ENCODE measurements at regions not wholly inside any gene's neighbourhood (a gene's known extent, or its start where the extent isn't known, plus 50 kb on each side); places are given as distances from the start of the nearest gene placed in this dataset.

DNA sequence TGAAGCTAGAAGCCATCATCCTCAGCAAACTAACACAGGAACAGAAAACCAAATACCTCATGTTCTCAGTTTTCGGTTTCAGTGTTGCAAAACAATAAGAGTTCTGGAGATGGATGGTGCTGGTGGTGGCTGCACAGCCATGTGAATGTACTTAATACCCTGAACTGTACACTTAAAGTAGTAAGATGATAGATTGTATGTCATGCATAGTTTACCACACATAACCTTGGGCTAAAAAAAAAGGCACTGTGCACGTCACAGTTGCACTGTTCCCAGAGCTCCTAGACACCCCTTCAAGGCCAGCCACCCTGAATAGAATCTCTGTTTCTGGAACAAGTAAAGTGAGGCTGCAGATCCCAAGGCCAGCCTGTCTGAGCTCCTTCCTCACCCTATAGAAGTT is 243.3 kb upstream of the IGF1R start:
- no peaks in the 10 kb centered on the region for H3K36me3 Mint-ChIP-seq
- H3K4me3 Mint-ChIP-seq = no peak overlapping the region
- H3K27me3 Mint-ChIP-seq = peaks cover 0 to 4% of the 10 kb centered on the region in 2 donors
- H3K9me3 ChIP-seq (ENCODE audit: low read length) = no peaks in the 10 kb centered on the region
- no peaks in the 10 kb centered on the region for H3K4me1 Mint-ChIP-seq
- no peak overlapping the region for H3K4me3 ChIP-seq (ENCODE audit: low read length)
- ChIA-PET POLR2A (no interaction called here), CTCF (interaction anchor here (0.6 kb wide), 1 partner anchor 39 kb away, joined by 3 read pairs; no protein-coding TSS in a partner anchor)
- no peak overlapping the region for H3K27ac Mint-ChIP-seq
- no peaks in the 10 kb centered on the region for H3K36me3 ChIP-seq (ENCODE audit: insufficient read depth, low read length)
- no peak overlapping the region for H3K27ac ChIP-seq (ENCODE audit: low read depth, low read length)
- H3K27me3 ChIP-seq (ENCODE audit: insufficient read depth, low read length, poor library complexity, severe bottlenecking) = no peaks in the 10 kb centered on the region
- peaks cover 0 to 2% (median 0%) of the 10 kb centered on the region in 5 donors for H3K9me3 Mint-ChIP-seq
- DNase-seq = no peak
- H3K4me1 ChIP-seq (ENCODE audit: insufficient read depth, low read length) = no peaks in the 10 kb centered on the region

- no peak overlapping the region for H3K4me3 ChIP-seq (ENCODE audit: low read length)
- H3K4me1 ChIP-seq (ENCODE audit: insufficient read depth, low read length) = no peaks in the 10 kb centered on the region
- ChIA-PET CTCF (no interaction called here), POLR2A (no interaction called here)
- no peaks in the 10 kb centered on the region for H3K36me3 Mint-ChIP-seq
- H3K27ac Mint-ChIP-seq = no peak overlapping the region
- no peaks in the 10 kb centered on the region for H3K27me3 ChIP-seq (ENCODE audit: insufficient read depth, low read length, poor library complexity, severe bottlenecking)
- no peaks in the 10 kb centered on the region for H3K4me1 Mint-ChIP-seq
- no peak overlapping the region for H3K4me3 Mint-ChIP-seq
- H3K36me3 ChIP-seq (ENCODE audit: insufficient read depth, low read length) = no peaks in the 10 kb centered on the region
- no peak overlapping the region for H3K27ac ChIP-seq (ENCODE audit: low read depth, low read length)
- peaks cover 0 to 2% (median 0%) of the 10 kb centered on the region in 5 donors for H3K9me3 Mint-ChIP-seq
- H3K9me3 ChIP-seq (ENCODE audit: low read length) = no peaks in the 10 kb centered on the region
- H3K27me3 Mint-ChIP-seq = peaks cover 0 to 2% of the 10 kb centered on the region in 2 donors
- DNase-seq = no peak
These were observed 240.1 kb upstream of the IGF1R start for GRCh38 chr15:98408231-98408630.

- H3K27ac ChIP-seq (ENCODE audit: low read depth, low read length) = no peak overlapping the region
- Mint-ChIP-seq H3K27me3 (peaks cover 0 to 2% of the 10 kb centered on the region in 2 donors), H3K4me1 (no peaks in the 10 kb centered on the region), H3K9me3 (peaks cover 0 to 2% (median 0%) of the 10 kb centered on the region in 5 donors), H3K27ac (no peak overlapping the region), H3K36me3 (no peaks in the 10 kb centered on the region), H3K4me3 (no peak overlapping the region)
- H3K4me3 ChIP-seq (ENCODE audit: low read length) = no peak overlapping the region
- no peaks in the 10 kb centered on the region for H3K27me3 ChIP-seq (ENCODE audit: insufficient read depth, low read length, poor library complexity, severe bottlenecking)
- ChIA-PET POLR2A (no interaction called here), CTCF (no interaction called here)
- no peaks in the 10 kb centered on the region for H3K36me3 ChIP-seq (ENCODE audit: insufficient read depth, low read length)
- H3K4me1 ChIP-seq (ENCODE audit: insufficient read depth, low read length) = no peaks in the 10 kb centered on the region
- no peak for DNase-seq
- no peaks in the 10 kb centered on the region for H3K9me3 ChIP-seq (ENCODE audit: low read length)
These were observed 238.0 kb upstream of the IGF1R start for GRCh38 chr15:98410328-98410727.

DNA sequence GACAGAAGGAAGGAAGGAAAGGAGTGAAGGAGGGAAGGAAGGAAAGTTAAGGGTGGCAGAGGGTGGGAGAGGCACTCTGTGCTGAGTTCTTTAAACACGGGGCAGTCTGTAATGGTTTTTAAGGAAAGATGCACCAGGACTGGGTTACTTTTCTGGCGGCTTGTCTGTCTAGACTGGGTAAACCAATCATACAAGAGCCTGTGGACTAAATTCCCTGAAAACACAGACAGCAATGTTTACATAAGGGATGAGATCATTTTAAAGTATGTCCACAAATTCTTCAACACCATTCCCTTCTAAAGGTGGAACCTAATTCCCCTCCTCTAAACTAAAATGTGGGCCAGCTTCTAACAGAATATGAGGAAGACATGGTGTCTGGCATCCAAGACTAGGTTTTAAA is 235.5 kb upstream of the IGF1R start:
- Mint-ChIP-seq H3K36me3 (no peaks in the 10 kb centered on the region), H3K4me1 (no peaks in the 10 kb centered on the region), H3K4me3 (no peak overlapping the region), H3K27me3 (peaks cover 0 to 3% of the 10 kb centered on the region in 2 donors), H3K9me3 (peaks cover 0 to 3% (median 0%) of the 10 kb centered on the region in 5 donors), H3K27ac (no peak overlapping the region)
- no peak overlapping the region for H3K4me3 ChIP-seq (ENCODE audit: low read length)
- H3K27me3 ChIP-seq (ENCODE audit: insufficient read depth, low read length, poor library complexity, severe bottlenecking) = no peaks in the 10 kb centered on the region
- ChIA-PET POLR2A (no interaction called here), CTCF (no interaction called here)
- no peaks in the 10 kb centered on the region for H3K9me3 ChIP-seq (ENCODE audit: low read length)
- H3K4me1 ChIP-seq (ENCODE audit: insufficient read depth, low read length) = no peaks in the 10 kb centered on the region
- DNase-seq = no peak
- H3K27ac ChIP-seq (ENCODE audit: low read depth, low read length) = no peak overlapping the region
- no peaks in the 10 kb centered on the region for H3K36me3 ChIP-seq (ENCODE audit: insufficient read depth, low read length)

GRCh38 chr15:98413933-98414546 is 234.3 kb upstream of the IGF1R start:
- Mint-ChIP-seq H3K4me1 (no peaks in the 10 kb centered on the region), H3K4me3 (no peak overlapping the region), H3K36me3 (no peaks in the 10 kb centered on the region), H3K27ac (no peak overlapping the region), H3K9me3 (peaks cover 0 to 3% (median 0%) of the 10 kb centered on the region in 5 donors), H3K27me3 (peaks cover 4% of the 10 kb centered on the region in 2 donors)
- CTCF ChIA-PET = no interaction called here
- no peaks in the 10 kb centered on the region for H3K36me3 ChIP-seq (ENCODE audit: insufficient read depth, low read length)
- H3K4me3 ChIP-seq (ENCODE audit: low read length) = no peak overlapping the region
- no peak overlapping the region for H3K27ac ChIP-seq (ENCODE audit: low read depth, low read length)
- H3K4me1 ChIP-seq (ENCODE audit: insufficient read depth, low read length) = no peaks in the 10 kb centered on the region
- POLR2A ChIA-PET = no interaction called here
- H3K9me3 ChIP-seq (ENCODE audit: low read length) = no peaks in the 10 kb centered on the region
- H3K27me3 ChIP-seq (ENCODE audit: insufficient read depth, low read length, poor library complexity, severe bottlenecking) = no peaks in the 10 kb centered on the region
- DNase-seq = no peak

DNA sequence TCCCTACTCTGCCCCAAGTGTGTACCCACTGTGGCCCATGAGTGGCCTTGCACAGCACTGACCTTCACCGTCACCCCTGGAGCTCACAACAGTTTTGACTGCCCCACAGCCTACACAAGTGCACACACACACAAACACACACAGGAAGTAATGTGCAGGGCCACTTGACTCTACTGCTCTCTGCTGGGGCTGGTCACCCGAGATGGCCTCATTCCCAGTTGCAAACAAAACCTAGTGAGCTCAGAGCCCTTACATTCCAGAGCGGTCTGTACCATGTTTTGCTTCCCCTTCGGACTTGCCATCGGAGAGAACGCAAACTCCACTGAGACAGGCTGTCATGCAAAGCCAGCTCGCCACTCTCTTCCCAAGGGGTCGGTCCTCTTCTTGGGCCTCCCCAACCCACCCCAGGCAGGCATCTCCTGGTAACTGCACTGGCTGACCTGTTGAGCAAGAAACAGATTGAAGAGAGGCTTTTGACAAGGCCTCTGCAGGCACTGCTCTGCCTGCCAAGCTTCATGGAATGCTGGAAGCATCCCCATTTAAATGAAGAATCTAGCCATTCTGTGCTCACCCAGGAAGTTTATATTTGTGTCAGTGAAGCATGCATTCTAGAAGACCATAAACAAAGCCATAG is 232.0 kb upstream of the IGF1R start:
- peaks cover 12 to 13% of the 10 kb centered on the region in 2 donors for H3K27me3 Mint-ChIP-seq
- POLR2A ChIA-PET = no interaction called here
- CTCF ChIA-PET = no interaction called here

DNA sequence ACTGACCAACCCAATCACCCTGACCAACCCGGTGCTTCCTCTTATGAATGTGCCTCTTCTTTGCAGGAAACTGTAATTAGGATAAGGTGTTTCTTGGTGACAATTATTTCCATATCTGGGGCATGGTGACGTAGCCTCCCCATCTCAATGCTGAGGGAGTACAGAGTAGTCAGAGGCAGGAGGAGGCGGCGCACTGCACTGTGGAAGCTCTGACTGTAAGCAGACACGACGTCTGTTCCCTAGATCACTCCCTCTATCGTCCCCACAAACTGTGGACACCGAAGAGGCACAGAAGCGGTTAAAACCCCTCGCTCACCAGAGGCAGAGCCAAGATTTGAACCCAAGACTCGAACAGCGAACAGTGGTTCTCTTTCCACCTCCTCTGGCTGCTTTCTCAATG is 231.0 kb upstream of the IGF1R start:
- H3K4me1 Mint-ChIP-seq = peaks cover 0 to 15% (median 14%) of the 10 kb centered on the region in 3 donors
- H3K27me3 ChIP-seq (ENCODE audit: insufficient read depth, low read length, poor library complexity, severe bottlenecking) = peaks cover 4% of the 10 kb centered on the region
- CTCF ChIA-PET = no interaction called here
- no peaks in the 10 kb centered on the region for H3K36me3 Mint-ChIP-seq
- H3K27me3 Mint-ChIP-seq = peaks cover 14% of the 10 kb centered on the region in 2 donors
- H3K27ac Mint-ChIP-seq = no peak overlapping the region
- H3K4me1 ChIP-seq (ENCODE audit: insufficient read depth, low read length) = no peaks in the 10 kb centered on the region
- no peak for DNase-seq
- H3K36me3 ChIP-seq (ENCODE audit: insufficient read depth, low read length) = no peaks in the 10 kb centered on the region
- H3K4me3 Mint-ChIP-seq = no peak overlapping the region
- H3K9me3 Mint-ChIP-seq = peaks cover 0 to 3% (median 0%) of the 10 kb centered on the region in 5 donors
- no peak overlapping the region for H3K4me3 ChIP-seq (ENCODE audit: low read length)
- no peak overlapping the region for H3K27ac ChIP-seq (ENCODE audit: low read depth, low read length)
- H3K9me3 ChIP-seq (ENCODE audit: low read length) = no peaks in the 10 kb centered on the region
- POLR2A ChIA-PET = no interaction called here

More for the DNA sequence above, 232.0 kb upstream of the IGF1R start:
- Mint-ChIP-seq H3K4me1 (peaks cover 0 to 10% (median 8%) of the 10 kb centered on the region in 3 donors), H3K27ac (no peak overlapping the region), H3K4me3 (no peak overlapping the region), H3K9me3 (peaks cover 0 to 3% (median 0%) of the 10 kb centered on the region in 5 donors), H3K36me3 (no peaks in the 10 kb centered on the region)
- Histone ChIP-seq H3K9me3 (ENCODE audit: low read length) (no peaks in the 10 kb centered on the region), H3K4me3 (ENCODE audit: low read length) (no peak overlapping the region), H3K27me3 (ENCODE audit: insufficient read depth, low read length, poor library complexity, severe bottlenecking) (peaks cover 4% of the 10 kb centered on the region), H3K36me3 (ENCODE audit: insufficient read depth, low read length) (no peaks in the 10 kb centered on the region), H3K27ac (ENCODE audit: low read depth, low read length) (no peak overlapping the region), H3K4me1 (ENCODE audit: insufficient read depth, low read length) (no peaks in the 10 kb centered on the region)
- DNase-seq = no peak

DNA sequence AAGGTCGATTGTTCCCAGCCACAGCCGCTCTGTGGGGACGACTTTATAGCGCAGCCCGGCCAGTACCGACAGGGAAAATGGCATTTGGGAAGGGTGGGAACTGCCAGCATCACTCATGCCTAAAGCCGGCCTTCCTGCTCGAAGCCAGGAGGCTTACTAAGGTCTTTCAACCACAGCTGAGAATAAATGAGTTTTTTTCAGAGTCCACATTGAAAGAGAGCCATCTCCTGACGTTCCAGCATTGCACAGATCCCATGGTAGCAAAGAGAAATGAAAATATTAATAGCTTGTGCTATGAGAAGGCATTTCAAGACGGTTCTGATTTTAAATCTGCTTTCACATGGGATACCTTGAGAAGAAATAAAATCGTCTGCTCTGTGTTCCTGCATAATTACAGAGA is 230.2 kb upstream of the IGF1R start:
- no peaks in the 10 kb centered on the region for H3K36me3 Mint-ChIP-seq
- Histone ChIP-seq H3K36me3 (ENCODE audit: insufficient read depth, low read length) (no peaks in the 10 kb centered on the region), H3K27me3 (ENCODE audit: insufficient read depth, low read length, poor library complexity, severe bottlenecking) (peaks cover 4% of the 10 kb centered on the region), H3K4me1 (ENCODE audit: insufficient read depth, low read length) (no peaks in the 10 kb centered on the region), H3K4me3 (ENCODE audit: low read length) (no peak overlapping the region), H3K27ac (ENCODE audit: low read depth, low read length) (no peak overlapping the region), H3K9me3 (ENCODE audit: low read length) (no peaks in the 10 kb centered on the region)
- no peak overlapping the region for H3K4me3 Mint-ChIP-seq
- peaks cover 0 to 15% (median 14%) of the 10 kb centered on the region in 3 donors for H3K4me1 Mint-ChIP-seq
- DNase-seq = no peak
- ChIA-PET CTCF (no interaction called here), POLR2A (no interaction called here)
- H3K27ac Mint-ChIP-seq = no peak overlapping the region
- peaks cover 0 to 3% (median 0%) of the 10 kb centered on the region in 5 donors for H3K9me3 Mint-ChIP-seq
- H3K27me3 Mint-ChIP-seq = peaks cover 17 to 22% of the 10 kb centered on the region in 2 donors

Measured in CD8-positive, alpha-beta memory T cell (primary cell).